H9 (cell line): ENCODE measurements at regions not wholly inside any gene's neighbourhood (a gene's known extent, or its start where the extent isn't known, plus 50 kb on each side); places are given as distances from the start of the nearest gene placed in this dataset.

Source experiments
- DNase-seq: peaks from one replicate; pipeline ENCODE4 v3.0.0-alpha.2; 2017
- H2AFZ ChIP-seq: one replicate; pipeline ENCODE4 v1.6.1; 2013; ENCODE audit warnings: mild to moderate bottlenecking, low read length, control low read depth, moderate library complexity
- H2AK5ac ChIP-seq: 2 replicates; pipeline ENCODE4 v1.6.1; 2013; ENCODE audit warnings: low read length, control low read depth, mixed read lengths; ENCODE audit not compliant: insufficient read length
- H2BK120ac ChIP-seq: one replicate; pipeline ENCODE4 v1.6.1; 2013; ENCODE audit warnings: low read depth, mild to moderate bottlenecking, low read length, control low read depth, inconsistent platforms; ENCODE audit not compliant: poor library complexity, severe bottlenecking
- H2BK12ac ChIP-seq: 2 replicates; pipeline ENCODE4 v1.6.1; 2013; ENCODE audit warnings: low read length, control low read depth, mixed read lengths, low read depth; ENCODE audit not compliant: insufficient read length
- H2BK15ac ChIP-seq: 2 replicates; pipeline ENCODE4 v1.6.1; 2013; ENCODE audit warnings: low read depth, low read length, control low read depth
- H2BK20ac ChIP-seq: one replicate; pipeline ENCODE4 v1.6.1; 2013; ENCODE audit warnings: low read depth, mild to moderate bottlenecking, low read length, control low read depth, inconsistent platforms; ENCODE audit not compliant: poor library complexity, severe bottlenecking
- H2BK5ac ChIP-seq: 2 replicates; pipeline ENCODE4 v1.6.1; 2013; ENCODE audit warnings: low read length, control low read depth, mixed read lengths; ENCODE audit not compliant: insufficient read length
- H3K14ac ChIP-seq: 2 replicates; pipeline ENCODE4 v1.6.1; 2013; ENCODE audit warnings: low read length, control low read depth; ENCODE audit not compliant: insufficient read depth
- H3K18ac ChIP-seq: 2 replicates; pipeline ENCODE4 v1.6.1; 2013; ENCODE audit warnings: low read depth, mild to moderate bottlenecking, mixed read lengths, low read length, control low read depth; ENCODE audit not compliant: insufficient read length
- H3K23ac ChIP-seq: 2 replicates; pipeline ENCODE4 v1.6.1; 2013; ENCODE audit warnings: low read length, control low read depth, mixed read lengths, low read depth; ENCODE audit not compliant: insufficient read length
- H3K23me2 ChIP-seq: 2 replicates; pipeline ENCODE4 v1.6.1; 2013; ENCODE audit warnings: low read depth, mild to moderate bottlenecking, mixed read lengths, low read length, control low read depth; ENCODE audit not compliant: insufficient read length, poor library complexity, severe bottlenecking
- H3K27ac ChIP-seq: 2 replicates; pipeline ENCODE4 v1.5.1; 2013; ENCODE audit warnings: low read length, control low read depth, mixed read lengths, low read depth; ENCODE audit not compliant: insufficient read length
- H3K27me3 ChIP-seq: 2 replicates; pipeline ENCODE4 v1.6.1; 2013; ENCODE audit warnings: low read length, control low read depth, inconsistent platforms; ENCODE audit not compliant: insufficient read depth
- H3K4ac ChIP-seq: 2 replicates; pipeline ENCODE4 v1.6.1; 2013; ENCODE audit warnings: low read depth, mild to moderate bottlenecking, control low read depth, inconsistent platforms, low read length, moderate library complexity
- H3K4me1 ChIP-seq: 2 replicates; pipeline ENCODE4 v1.6.1; 2013; ENCODE audit warnings: low read length, control low read depth, inconsistent platforms; ENCODE audit not compliant: insufficient read depth
- H3K4me2 ChIP-seq: 2 replicates; pipeline ENCODE4 v1.6.1; 2013; ENCODE audit warnings: low read length, control low read depth, mixed read lengths; ENCODE audit not compliant: insufficient read length, insufficient read depth
- H3K56ac ChIP-seq: 2 replicates; pipeline ENCODE4 v1.6.1; 2013; ENCODE audit warnings: low read depth, mild to moderate bottlenecking, mixed read lengths, low read length, control low read depth; ENCODE audit not compliant: insufficient read length
- H3K79me1 ChIP-seq: 2 replicates; pipeline ENCODE4 v1.6.1; 2013; ENCODE audit warnings: low read depth, mild to moderate bottlenecking, moderate library complexity, low read length, control low read depth, inconsistent platforms; ENCODE audit not compliant: insufficient read depth, poor library complexity, severe bottlenecking
- H3K79me2 ChIP-seq: 2 replicates; pipeline ENCODE4 v1.6.1; 2013; ENCODE audit warnings: low read length, control low read depth, inconsistent platforms; ENCODE audit not compliant: insufficient read depth
- H3K9ac ChIP-seq: 2 replicates; pipeline ENCODE4 v1.6.1; 2013; ENCODE audit warnings: low read length, control low read depth, mixed read lengths; ENCODE audit not compliant: insufficient read length; ENCODE audit errors: extremely low read depth
- H3K9me3 ChIP-seq: one replicate; pipeline ENCODE4 v1.6.1; 2013; ENCODE audit warnings: low read depth, low read length, inconsistent platforms; ENCODE audit not compliant: control insufficient read depth
- H3T11ph ChIP-seq: one replicate; pipeline ENCODE4 v1.6.1; 2013; ENCODE audit warnings: mild to moderate bottlenecking, low read length, control low read depth, inconsistent platforms
- H4K20me1 ChIP-seq: one replicate; pipeline ENCODE4 v1.6.1; 2013; ENCODE audit not compliant: control insufficient read depth, insufficient read length, insufficient read depth
- H4K5ac ChIP-seq: 2 replicates; pipeline ENCODE4 v1.6.1; 2013; ENCODE audit warnings: low read depth, mild to moderate bottlenecking, mixed read lengths, low read length, control low read depth; ENCODE audit not compliant: insufficient read length
- H4K8ac ChIP-seq: replicated peaks from 2 replicates; pipeline ENCODE4 v1.6.1; 2013; ENCODE audit warnings: low read length, control low read depth, mixed read lengths, low read depth; ENCODE audit not compliant: insufficient read length
- H4K91ac ChIP-seq: 2 replicates; pipeline ENCODE4 v1.6.1; 2013; ENCODE audit warnings: low read depth, mild to moderate bottlenecking, moderate library complexity, mixed read lengths, low read length, control low read depth; ENCODE audit not compliant: insufficient read length
- H3K27ac Mint-ChIP-seq, 3 experiments: 2 replicates in 2 of 3; 3 replicates in 1 of 3; pipeline ENCODE4 v1.8.0; 2020 to 2021; ENCODE audit warnings: mixed read lengths in 3 of 3, mild to moderate bottlenecking in 1 of 3, moderate library complexity in 1 of 3
- H3K27me3 Mint-ChIP-seq: 2 replicates; pipeline ENCODE4 v1.8.0; 2021; ENCODE audit warnings: low read depth, mild to moderate bottlenecking, moderate library complexity, mixed read lengths
- H3K36me3 Mint-ChIP-seq, 3 experiments: 2 replicates in 2 of 3; 3 replicates in 1 of 3; pipeline ENCODE4 v1.8.0; 2020 to 2021; ENCODE audit warnings: low read depth in 3 of 3, mixed read lengths in 3 of 3; ENCODE audit not compliant: insufficient read depth in 1 of 3
- H3K4me1 Mint-ChIP-seq, 2 experiments: 2 replicates each; pipeline ENCODE4 v1.8.0; 2020; ENCODE audit warnings: mixed read lengths in 2 of 2
- H3K4me3 Mint-ChIP-seq, 2 experiments: 2 replicates in 1 of 2; 3 replicates in 1 of 2; pipeline ENCODE4 v1.8.0; 2020 to 2021; ENCODE audit warnings: mild to moderate bottlenecking in 2 of 2, mixed read lengths in 2 of 2, moderate library complexity in 1 of 2
- H3K9me3 Mint-ChIP-seq, 2 experiments: 2 replicates in 1 of 2; 3 replicates in 1 of 2; pipeline ENCODE4 v1.8.0; 2020; ENCODE audit warnings: mild to moderate bottlenecking in 2 of 2, mixed read lengths in 2 of 2, moderate library complexity in 1 of 2
- CTCF ChIP-seq: fragments of 200-600 bp; sonication (generic); conservative IDR thresholded peaks from 3 replicates; pipeline ENCODE4 v1.8.0; 2021; ENCODE audit warnings: antibody characterized with exemption, mild to moderate bottlenecking
- WGBS: extraction: QIAGEN DNeasy Blood & Tissue Kit; methylation state at CpG from one replicate; pipeline ENCODE4 v1.1.7; 2013; ENCODE audit warnings: missing lambda C conversion rate, low lambda C conversion rate, mixed read lengths; ENCODE audit not compliant: insufficient read length; ENCODE audit errors: extremely low coverage; 5-methylcytosine and 5-hydroxymethylcytosine counted together

DNA sequence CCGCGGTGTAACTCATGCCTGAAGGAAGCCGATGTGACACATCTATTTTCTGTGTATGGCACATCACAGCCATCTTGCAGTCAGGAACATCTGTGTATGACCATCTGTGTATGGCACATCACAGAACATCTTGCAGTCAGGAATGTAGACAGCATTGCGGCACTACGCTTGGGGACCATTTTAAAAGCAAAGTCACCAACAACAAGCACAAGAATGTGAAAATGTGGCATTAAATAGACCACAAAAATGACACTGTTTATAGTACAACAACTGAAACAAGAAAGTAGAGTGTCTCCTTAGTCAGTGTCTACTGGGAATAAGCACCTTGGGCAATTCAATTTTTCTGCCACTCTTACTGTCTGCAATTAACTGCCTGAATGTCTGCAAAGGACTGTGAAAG is 124.4 kb downstream of the HGF start:
- Mint-ChIP-seq H3K9me3 (peaks cover 4 to 5% of the 10 kb centered on the region in 2 experiments; a peak in 2 of 5 replicates), H3K36me3 (no peaks in the 10 kb centered on the region; a peak in 1 of 7 replicates), H3K27ac (no peak overlapping the region), H3K4me3 (no peak overlapping the region), H3K27me3 (no peaks in the 10 kb centered on the region; the same call in 1 of the 2 replicates), H3K4me1 (no peaks in the 10 kb centered on the region)
- no peak overlapping the region for H3K14ac ChIP-seq
- no peak overlapping the region for H3K27ac ChIP-seq
- H2BK12ac ChIP-seq, result no peak overlapping the region
- no peaks in the 10 kb centered on the region for H3K23me2 ChIP-seq
- H4K91ac ChIP-seq, result no peak overlapping the region
- TF ChIP-seq CTCF, result no peak
- no peaks in the 10 kb centered on the region for H4K20me1 ChIP-seq
- no peak overlapping the region for H3K18ac ChIP-seq
- H3K4ac ChIP-seq, result no peak overlapping the region
- no peak overlapping the region for H3K4me2 ChIP-seq
- no peaks in the 10 kb centered on the region for H3K9me3 ChIP-seq
- no peaks in the 10 kb centered on the region for H3K27me3 ChIP-seq
- H3K4me1 ChIP-seq, result no peaks in the 10 kb centered on the region
- no peak overlapping the region for H2AK5ac ChIP-seq
- no peak overlapping the region for H3K23ac ChIP-seq
- no peak overlapping the region for H4K5ac ChIP-seq
- no peak overlapping the region for H2BK120ac ChIP-seq
- no CpG with 5 or more reads among the region's 5 CpGs for WGBS
- H2BK20ac ChIP-seq, result no peak overlapping the region
- H2BK15ac ChIP-seq, result no peak overlapping the region
- no peaks in the 10 kb centered on the region for H3K79me1 ChIP-seq
- no peak for DNase-seq
- H3K56ac ChIP-seq, result no peak overlapping the region
- H3T11ph ChIP-seq, result no peak overlapping the region
- no peak overlapping the region for H4K8ac ChIP-seq
- no peaks in the 10 kb centered on the region for H3K79me2 ChIP-seq
- H2AFZ ChIP-seq, result no peak overlapping the region
- no peak overlapping the region for H3K9ac ChIP-seq
- H2BK5ac ChIP-seq, result no peak overlapping the region
